Vagina (tissue), 2 donors: ENCODE measurements at regions not wholly inside any gene's neighbourhood (a gene's known extent, or its start where the extent isn't known, plus 50 kb on each side); places are given as distances from the start of the nearest gene placed in this dataset.

ENCODE experiments used
- POLR2A ChIP-seq, 2 donors: fragments of 450-650 bp; IDR thresholded peaks; one replicate each; pipeline ENCODE4 v1.6.1; 2017; ENCODE audit warnings: antibody characterized with exemption in 2 of 2, mild to moderate bottlenecking in 2 of 2, moderate library complexity in 2 of 2
- TF ChIP-seq, protein P1 (sequence below), 3 experiments: fragments of 450-650 bp in 2 of 3; fragments of 200-600 bp in 1 of 3; sonication (generic) in 1 of 3; IDR thresholded peaks; one replicate each; pipeline ENCODE4 v1.5.1; 2017 to 2019; ENCODE audit warnings: antibody characterized with exemption in 3 of 3, mild to moderate bottlenecking in 2 of 3, moderate library complexity in 2 of 3

- TF ChIP-seq, protein P1, sequence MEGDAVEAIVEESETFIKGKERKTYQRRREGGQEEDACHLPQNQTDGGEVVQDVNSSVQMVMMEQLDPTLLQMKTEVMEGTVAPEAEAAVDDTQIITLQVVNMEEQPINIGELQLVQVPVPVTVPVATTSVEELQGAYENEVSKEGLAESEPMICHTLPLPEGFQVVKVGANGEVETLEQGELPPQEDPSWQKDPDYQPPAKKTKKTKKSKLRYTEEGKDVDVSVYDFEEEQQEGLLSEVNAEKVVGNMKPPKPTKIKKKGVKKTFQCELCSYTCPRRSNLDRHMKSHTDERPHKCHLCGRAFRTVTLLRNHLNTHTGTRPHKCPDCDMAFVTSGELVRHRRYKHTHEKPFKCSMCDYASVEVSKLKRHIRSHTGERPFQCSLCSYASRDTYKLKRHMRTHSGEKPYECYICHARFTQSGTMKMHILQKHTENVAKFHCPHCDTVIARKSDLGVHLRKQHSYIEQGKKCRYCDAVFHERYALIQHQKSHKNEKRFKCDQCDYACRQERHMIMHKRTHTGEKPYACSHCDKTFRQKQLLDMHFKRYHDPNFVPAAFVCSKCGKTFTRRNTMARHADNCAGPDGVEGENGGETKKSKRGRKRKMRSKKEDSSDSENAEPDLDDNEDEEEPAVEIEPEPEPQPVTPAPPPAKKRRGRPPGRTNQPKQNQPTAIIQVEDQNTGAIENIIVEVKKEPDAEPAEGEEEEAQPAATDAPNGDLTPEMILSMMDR (IDR thresholded peaks at IDR 0.05), result no peak
- no peak for TF ChIP-seq POLR2A (IDR thresholded peaks at IDR 0.05)
Observed at GRCh38 chr10:88118729-88119128, 255.3 kb downstream of the PTEN start.
